Peyer's patch (tissue), 4 donors: ENCODE measurements at regions not wholly inside any gene's neighbourhood (a gene's known extent, or its start where the extent isn't known, plus 50 kb on each side); places are given as distances from the start of the nearest gene placed in this dataset.

Experiments used
- CTCF ChIP-seq, 6 experiments: fragments of 450-650 bp in 4 of 6; fragments of 200-600 bp in 2 of 6; sonication (generic) in 1 of 6; IDR thresholded peaks; one replicate each; pipeline ENCODE4 v1.5.1; 2017 to 2019; ENCODE audit warnings: antibody characterized with exemption in 6 of 6, mild to moderate bottlenecking in 3 of 6, moderate library complexity in 1 of 6
- POLR2A ChIP-seq, 2 donors: fragments of 450-650 bp; IDR thresholded peaks; one replicate each; pipeline ENCODE4 v1.5.1; 2017; ENCODE audit warnings: antibody characterized with exemption in 2 of 2, mild to moderate bottlenecking in 2 of 2, moderate library complexity in 2 of 2

- TF ChIP-seq CTCF (IDR thresholded peaks at IDR 0.05): no peak
- TF ChIP-seq POLR2A (IDR thresholded peaks at IDR 0.05): no peak
Observed at GRCh38 chr14:71594821-71595220, 337.4 kb upstream of the RGS6 start.
